ENCODE measurements at regions not wholly inside any gene's neighbourhood (a gene's known extent, or its start where the extent isn't known, plus 50 kb on each side); places are given as distances from the start of the nearest gene placed in this dataset.

GRCh38 chr5:4440536-4440935, 699.6 kb upstream of the ADAMTS16 start:
- CTCF ChIA-PET: no interaction called here
- Histone ChIP-seq H4K20me1 (replicated peaks; ENCODE audit: control insufficient read depth, extremely low read depth, insufficient read depth, low read length) (no peaks in the 10 kb centered on the region), H3K4me1 (ENCODE audit: control insufficient read depth, extremely low read depth, insufficient read depth, low read length) (no peaks in the 10 kb centered on the region), H3K36me3 (ENCODE audit: control insufficient read depth in 2 of 2, extremely low read depth in 1 of 2, insufficient read depth in 2 of 2, low read length in 2 of 2) (no peaks in the 10 kb centered on the region), H3K27me3 (ENCODE audit: control insufficient read depth in 2 of 2, insufficient read depth in 2 of 2, low read length in 2 of 2) (no peaks in the 10 kb centered on the region), H3K4me3 (replicated peaks in 1 of 3; ENCODE audit: insufficient read depth in 1 of 3, low read depth in 1 of 3, low read length in 3 of 3) (no peak overlapping the region), H2AFZ (ENCODE audit: low read depth, low read length) (no peak overlapping the region), H3K9me1 (replicated peaks; ENCODE audit: control insufficient read depth, extremely low read depth, insufficient read depth, low read length) (no peaks in the 10 kb centered on the region), H3K9me3 (replicated peaks; ENCODE audit: control insufficient read depth, insufficient read depth, low read length) (peaks cover 6% of the 10 kb centered on the region), H3K79me2 (ENCODE audit: control insufficient read depth, insufficient read depth, low read length) (no peaks in the 10 kb centered on the region), H3K4me2 (ENCODE audit: insufficient read depth, low read length) (no peak overlapping the region), H3K9ac (replicated peaks; ENCODE audit: extremely low read depth, insufficient read depth, low read length) (no peak overlapping the region), H3K27ac (ENCODE audit: insufficient read depth, low read depth, low read length) (no peak overlapping the region)
- BruUV-seq (replicated peaks): no TSS peak
- intact Hi-C loops (cut with micrococcal nuclease) (no loop called here), dilution Hi-C loops (cut with MboI; ENCODE audit: extremely low pct_ligation_motif_present, low sequenced_read_pairs) (no loop called here)
- DNase-seq (ENCODE audit: low read depth, low spot score): no peak
- no peak for FAIRE-seq
- TF ChIP-seq JUN (IDR thresholded peaks at IDR 0.05; ENCODE audit: borderline replicate concordance, insufficient read depth, insufficient read length, low read depth) (no peak), GATA2 (IDR thresholded peaks at IDR 0.05; ENCODE audit: insufficient read depth, insufficient read length, low read depth, low read length) (no peak), MYC (IDR thresholded peaks at IDR 0.05; ENCODE audit: low read depth, low read length) (no peak), FOS (IDR thresholded peaks at IDR 0.05; ENCODE audit: borderline replicate concordance, insufficient read depth, low read length) (no peak), EZH2 (IDR thresholded peaks at IDR 0.05; ENCODE audit: borderline replicate concordance, low read depth, low read length, severe bottlenecking) (no peak)
- TF ChIP-seq, protein P1, sequence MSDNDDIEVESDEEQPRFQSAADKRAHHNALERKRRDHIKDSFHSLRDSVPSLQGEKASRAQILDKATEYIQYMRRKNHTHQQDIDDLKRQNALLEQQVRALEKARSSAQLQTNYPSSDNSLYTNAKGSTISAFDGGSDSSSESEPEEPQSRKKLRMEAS (IDR thresholded peaks at IDR 0.05; ENCODE audit: insufficient read depth, insufficient read length): no peak
- POLR2A ChIA-PET: no interaction called here

DNA sequence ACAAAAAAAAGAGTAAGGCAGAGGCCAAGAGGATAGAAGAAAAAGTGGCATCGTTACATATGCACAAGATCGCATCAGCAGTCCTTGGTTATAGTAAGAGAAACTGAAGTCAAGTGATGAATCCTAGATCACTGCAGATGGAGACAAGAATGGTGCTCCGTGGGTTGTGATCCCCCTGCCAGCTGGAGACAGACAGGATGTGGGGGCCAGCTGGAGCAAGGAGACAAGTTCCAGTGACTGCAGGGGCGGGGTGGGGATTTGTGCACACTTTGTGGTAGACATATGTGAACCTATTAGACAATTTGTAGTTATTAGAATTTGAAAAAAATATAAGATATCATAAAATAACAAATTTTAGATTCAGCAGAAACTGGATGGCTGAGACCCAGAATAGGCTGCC, 697.9 kb upstream of the ADAMTS16 start:
- CTCF ChIA-PET: no interaction called here

More for the DNA sequence above, 697.9 kb upstream of the ADAMTS16 start:
- H3K4me2 ChIP-seq (ENCODE audit: insufficient read depth, low read length): no peak overlapping the region
- intact Hi-C loops (cut with micrococcal nuclease) (no loop called here), dilution Hi-C loops (cut with MboI; ENCODE audit: extremely low pct_ligation_motif_present, low sequenced_read_pairs) (no loop called here)
- H4K20me1 ChIP-seq (replicated peaks; ENCODE audit: control insufficient read depth, extremely low read depth, insufficient read depth, low read length): no peaks in the 10 kb centered on the region
- no peak overlapping the region for H2AFZ ChIP-seq (ENCODE audit: low read depth, low read length)
- no peak for FAIRE-seq
- no peak overlapping the region for H3K4me3 ChIP-seq (replicated peaks in 1 of 3; ENCODE audit: insufficient read depth in 1 of 3, low read depth in 1 of 3, low read length in 3 of 3)
- TF ChIP-seq FOS (IDR thresholded peaks at IDR 0.05; ENCODE audit: borderline replicate concordance, insufficient read depth, low read length): no peak
- TF ChIP-seq EZH2 (IDR thresholded peaks at IDR 0.05; ENCODE audit: borderline replicate concordance, low read depth, low read length, severe bottlenecking): no peak
- no peak for TF ChIP-seq CTCF (IDR thresholded peaks at IDR 0.05; ENCODE audit: extremely low read depth in 1 of 2, insufficient read depth in 1 of 2, low read depth in 1 of 2, low read length in 2 of 2)
- TF ChIP-seq MYC (IDR thresholded peaks at IDR 0.05; ENCODE audit: low read depth, low read length): no peak
- TF ChIP-seq GATA2 (IDR thresholded peaks at IDR 0.05; ENCODE audit: insufficient read depth, insufficient read length, low read depth, low read length): no peak
- TF ChIP-seq POLR2A (IDR thresholded peaks at IDR 0.05; ENCODE audit: low read depth, low read length): no peak
- POLR2A ChIA-PET: no interaction called here
- no TSS peak for BruUV-seq (replicated peaks)
- H3K79me2 ChIP-seq (ENCODE audit: control insufficient read depth, insufficient read depth, low read length): no peaks in the 10 kb centered on the region
- no peak overlapping the region for H3K9ac ChIP-seq (replicated peaks; ENCODE audit: extremely low read depth, insufficient read depth, low read length)
- no peaks in the 10 kb centered on the region for H3K4me1 ChIP-seq (ENCODE audit: control insufficient read depth, extremely low read depth, insufficient read depth, low read length)
- no peak for DNase-seq (ENCODE audit: low read depth, low spot score)
- no peaks in the 10 kb centered on the region for H3K36me3 ChIP-seq (ENCODE audit: control insufficient read depth in 2 of 2, extremely low read depth in 1 of 2, insufficient read depth in 2 of 2, low read length in 2 of 2)
- no peaks in the 10 kb centered on the region for H3K9me1 ChIP-seq (replicated peaks; ENCODE audit: control insufficient read depth, extremely low read depth, insufficient read depth, low read length)
- peaks cover 9% of the 10 kb centered on the region for H3K9me3 ChIP-seq (replicated peaks; ENCODE audit: control insufficient read depth, insufficient read depth, low read length)
- no peak overlapping the region for H3K27ac ChIP-seq (ENCODE audit: insufficient read depth, low read depth, low read length)
- H3K27me3 ChIP-seq (ENCODE audit: control insufficient read depth in 2 of 2, insufficient read depth in 2 of 2, low read length in 2 of 2): no peaks in the 10 kb centered on the region
